Activated naive CD4-positive, alpha-beta T cell treated with anti-CD3 and anti-CD28 coated beads, Interleukin-2, amount 10 ng/mL, durations not matched to agents 7 days and 5 days (primary cell): ENCODE measurements at regions not wholly inside any gene's neighbourhood (a gene's known extent, or its start where the extent isn't known, plus 50 kb on each side); places are given as distances from the start of the nearest gene placed in this dataset.
"Not testable (repeated sequence)": the region's sequence is repeated elsewhere in the genome, so short reads cannot be mapped to it uniquely, and the experiment has no call there.

Experiments used
- CTCF ChIA-PET: fragments of 350-600 bp; sonication (Branson Sonifier 250); formaldehyde crosslinking; loops from one replicate; lab custom pipeline; 2021; ENCODE audit warnings: antibody characterized with exemption; lab: Charles Lee
- DNase-seq: peaks from one replicate; pipeline ENCODE4 v3.0.0-alpha.2; 2020
- H3K27ac Mint-ChIP-seq: one replicate; pipeline ENCODE4 v1.8.0; 2021; ENCODE audit warnings: mild to moderate bottlenecking, moderate library complexity, mixed read lengths
- H3K27me3 Mint-ChIP-seq: one replicate; pipeline ENCODE4 v1.8.0; 2021; ENCODE audit warnings: mild to moderate bottlenecking, mixed read lengths
- H3K36me3 Mint-ChIP-seq: one replicate; pipeline ENCODE4 v1.8.0; 2021; ENCODE audit warnings: mixed read lengths
- H3K4me1 Mint-ChIP-seq: one replicate; pipeline ENCODE4 v1.8.0; 2021; ENCODE audit warnings: mixed read lengths
- H3K4me3 Mint-ChIP-seq: one replicate; pipeline ENCODE4 v1.8.0; 2021; ENCODE audit warnings: mild to moderate bottlenecking, moderate library complexity, mixed read lengths
- H3K9me3 Mint-ChIP-seq: one replicate; pipeline ENCODE4 v1.8.0; 2021; ENCODE audit warnings: mixed read lengths

DNA sequence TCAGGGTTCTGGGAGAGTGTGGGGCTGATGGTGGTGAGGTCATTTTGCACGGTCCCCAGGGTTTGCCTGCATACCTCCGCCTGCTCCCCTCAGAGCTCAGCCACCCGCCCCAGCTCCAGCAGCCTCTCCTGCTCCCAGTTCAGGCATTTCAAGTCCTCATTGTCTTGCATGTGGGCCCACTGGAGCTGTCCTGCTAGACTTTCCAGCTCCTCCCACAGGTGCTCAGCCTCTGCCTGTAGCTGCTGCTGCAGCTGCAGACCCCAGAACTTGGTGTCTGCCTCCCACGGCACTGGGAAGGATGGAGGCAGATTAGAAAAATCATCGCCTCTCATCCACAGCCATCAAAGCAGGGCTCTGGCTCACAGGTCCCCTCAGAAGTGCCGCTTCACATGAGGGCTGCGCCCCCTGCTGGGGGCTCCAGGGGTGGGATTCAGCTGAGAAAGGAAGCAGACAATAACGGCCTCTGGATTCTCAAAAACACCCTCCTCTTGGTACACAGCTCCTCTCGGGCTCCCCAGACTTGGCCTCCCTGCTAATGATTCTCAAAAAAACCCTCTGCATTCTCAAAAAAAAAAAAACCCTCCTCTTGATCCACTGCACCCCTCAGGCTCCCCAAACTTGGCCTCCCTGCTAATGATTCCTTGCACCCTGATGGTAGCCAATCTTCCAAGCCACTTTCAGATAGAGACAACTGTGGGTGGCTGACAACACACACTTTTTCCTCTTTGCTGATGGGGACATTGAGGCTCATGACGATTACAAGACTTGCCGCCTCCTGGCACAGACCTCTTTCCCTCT is 89.3 kb upstream of the C2CD4B start:
- no peaks in the 10 kb centered on the region for H3K4me1 Mint-ChIP-seq
- peak; percentile 74 for DNase-seq
- H3K9me3 Mint-ChIP-seq, result no peaks in the 10 kb centered on the region
- no peak overlapping the region for H3K4me3 Mint-ChIP-seq
- CTCF ChIA-PET, result interaction anchor here (0.6 to 2.9 kb wide), 25 partner anchors 9 to 385 kb away, joined by 3 to 21 read pairs (median 4); partner anchors contain the start of gene VPS13C
- peaks cover 29% of the 10 kb centered on the region for H3K27me3 Mint-ChIP-seq
- no peak overlapping the region for H3K27ac Mint-ChIP-seq
- H3K36me3 Mint-ChIP-seq, result no peaks in the 10 kb centered on the region

- not testable (repeated sequence) for H3K27ac Mint-ChIP-seq, DNase-seq, H3K36me3 Mint-ChIP-seq, H3K9me3 Mint-ChIP-seq, H3K4me3 Mint-ChIP-seq, H3K4me1 Mint-ChIP-seq
- CTCF ChIA-PET, result interaction anchor here (1.0 kb wide), 1 partner anchor 179 kb away, joined by 4 read pairs; no protein-coding TSS in a partner anchor
- peaks cover 32% of the 10 kb centered on the region for H3K27me3 Mint-ChIP-seq
Observed at GRCh38 chr15:62256430-62256829, 91.3 kb upstream of the C2CD4B start.

- H3K9me3 Mint-ChIP-seq, result peaks cover 18% of the 10 kb centered on the region
- H3K27me3 Mint-ChIP-seq, result peaks cover 25% of the 10 kb centered on the region
- peaks cover 8% of the 10 kb centered on the region for H3K36me3 Mint-ChIP-seq
- DNase-seq, result no peak
- no peak overlapping the region for H3K27ac Mint-ChIP-seq
- CTCF ChIA-PET, result no interaction called here
- no peak overlapping the region for H3K4me3 Mint-ChIP-seq
- H3K4me1 Mint-ChIP-seq, result no peaks in the 10 kb centered on the region
Observed at GRCh38 chr15:62257996-62258521, 93.0 kb upstream of the C2CD4B start.

DNA sequence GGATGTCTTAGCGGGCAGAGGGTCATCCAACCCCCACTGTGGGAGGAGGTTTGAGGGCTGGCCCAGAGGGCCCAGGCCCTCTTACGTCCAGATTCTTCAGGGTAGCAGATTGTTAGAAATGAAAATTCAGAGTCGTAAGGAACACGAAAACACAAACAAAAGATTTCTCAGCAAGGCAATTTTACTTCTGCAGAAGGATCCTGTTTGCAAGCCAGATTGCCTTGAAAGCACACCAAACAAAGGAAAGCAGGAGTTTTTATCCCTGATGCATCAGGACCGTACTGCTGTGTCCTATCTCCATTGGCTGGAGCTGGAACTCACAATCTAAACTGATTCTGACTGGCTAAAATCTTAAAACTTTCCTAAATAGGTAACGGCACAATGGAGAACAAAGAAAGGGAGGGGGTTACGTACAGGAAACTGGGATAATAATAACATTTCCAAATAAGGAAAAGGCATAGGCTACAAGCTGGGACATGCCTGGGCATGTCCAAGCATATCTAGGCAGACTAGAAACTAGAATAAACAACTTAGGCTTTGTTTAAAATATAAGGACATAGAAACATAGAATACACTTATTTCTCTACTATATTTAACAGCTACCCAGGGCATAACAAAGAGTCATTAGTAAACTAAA is 97.3 kb upstream of the C2CD4B start:
- no peak for DNase-seq
- Mint-ChIP-seq H3K36me3 (peaks cover 8% of the 10 kb centered on the region), H3K4me3 (no peak overlapping the region), H3K27me3 (peaks cover 3% of the 10 kb centered on the region), H3K4me1 (no peaks in the 10 kb centered on the region), H3K27ac (no peak overlapping the region), H3K9me3 (peaks cover 28% of the 10 kb centered on the region)
- CTCF ChIA-PET, result interaction anchor here (0.6 kb wide), 2 partner anchors 188 to 669 kb away, joined by 3 to 5 read pairs; no protein-coding TSS in a partner anchor

- Mint-ChIP-seq H3K4me3 (no peak overlapping the region), H3K4me1 (no peaks in the 10 kb centered on the region), H3K36me3 (peaks cover 8% of the 10 kb centered on the region), H3K27ac (no peak overlapping the region), H3K27me3 (peaks cover 3% of the 10 kb centered on the region), H3K9me3 (peaks cover 39% of the 10 kb centered on the region)
- CTCF ChIA-PET, result interaction anchor here (0.8 kb wide), 1 partner anchor 10 kb away, joined by 5 read pairs; no protein-coding TSS in a partner anchor
- DNase-seq, result no peak
Observed at GRCh38 chr15:62264196-62264595, 99.1 kb upstream of the C2CD4B start.

- peaks cover 30% of the 10 kb centered on the region for H3K9me3 Mint-ChIP-seq
- DNase-seq, result no peak
- no peaks in the 10 kb centered on the region for H3K4me1 Mint-ChIP-seq
- CTCF ChIA-PET, result no interaction called here
- H3K27ac Mint-ChIP-seq, result no peak overlapping the region
- peaks cover 6% of the 10 kb centered on the region for H3K27me3 Mint-ChIP-seq
- no peak overlapping the region for H3K4me3 Mint-ChIP-seq
- no peaks in the 10 kb centered on the region for H3K36me3 Mint-ChIP-seq
Observed at GRCh38 chr15:62269504-62269903, 104.4 kb upstream of the C2CD4B start.

GRCh38 chr15:62270216-62270921 is 105.3 kb upstream of the C2CD4B start:
- CTCF ChIA-PET, result interaction anchor here (0.9 kb wide), 1 partner anchor 16 kb away, joined by 4 read pairs; no protein-coding TSS in a partner anchor
- Mint-ChIP-seq H3K27ac (no peak overlapping the region), H3K27me3 (peaks cover 6% of the 10 kb centered on the region), H3K4me3 (no peak overlapping the region), H3K9me3 (peaks cover 30% of the 10 kb centered on the region), H3K36me3 (no peaks in the 10 kb centered on the region), H3K4me1 (no peaks in the 10 kb centered on the region)
- DNase-seq, result no peak

DNA sequence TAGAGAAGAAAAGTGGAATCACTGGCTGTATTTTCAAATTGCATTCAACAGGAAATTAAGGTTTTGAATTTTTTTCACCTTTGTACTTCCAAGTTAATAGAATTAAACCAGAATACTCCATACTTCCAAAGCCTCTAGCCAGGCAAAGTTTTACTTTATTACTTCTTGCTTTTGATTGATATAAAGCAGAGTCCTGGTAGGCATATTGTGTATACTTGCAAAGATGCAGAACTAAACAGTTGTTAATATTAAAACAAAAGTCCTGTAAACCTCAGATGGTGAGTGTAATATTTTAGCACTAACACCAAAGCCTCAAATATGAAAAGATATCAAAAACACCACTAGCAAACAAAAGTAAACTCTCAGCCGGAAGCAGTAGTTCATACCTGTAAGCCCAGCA is 107.2 kb upstream of the C2CD4B start:
- H3K4me3 Mint-ChIP-seq, result no peak overlapping the region

DNA sequence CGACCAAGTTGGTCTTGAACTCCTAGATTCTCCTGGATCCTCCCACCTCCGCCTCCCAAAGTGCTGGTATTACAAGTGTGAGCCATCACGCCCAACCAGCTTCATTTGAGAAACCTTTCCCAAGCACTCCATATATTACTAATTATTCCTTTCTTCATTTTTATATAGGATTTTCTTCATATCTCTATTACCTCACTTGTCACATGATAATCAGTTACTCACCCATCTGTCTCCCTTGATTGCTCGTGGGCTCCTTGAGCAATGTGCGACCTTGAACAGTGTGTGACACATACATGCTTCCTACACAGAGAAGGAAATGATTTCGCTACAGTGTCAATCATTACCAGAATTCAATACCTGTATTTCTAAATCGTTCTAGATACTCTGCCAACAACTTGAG is 110.7 kb upstream of the C2CD4B start:
- no peaks in the 10 kb centered on the region for H3K36me3 Mint-ChIP-seq
- CTCF ChIA-PET, result no interaction called here
- no peak overlapping the region for H3K4me3 Mint-ChIP-seq
- no peaks in the 10 kb centered on the region for H3K4me1 Mint-ChIP-seq
- peaks cover 2% of the 10 kb centered on the region for H3K9me3 Mint-ChIP-seq
- H3K27ac Mint-ChIP-seq, result no peak overlapping the region
- peaks cover 9% of the 10 kb centered on the region for H3K27me3 Mint-ChIP-seq
- no peak for DNase-seq

More for the DNA sequence above, 107.2 kb upstream of the C2CD4B start:
- CTCF ChIA-PET, result no interaction called here
- Mint-ChIP-seq H3K9me3 (peaks cover 24% of the 10 kb centered on the region), H3K4me1 (no peaks in the 10 kb centered on the region), H3K27ac (no peak overlapping the region), H3K36me3 (no peaks in the 10 kb centered on the region), H3K27me3 (peaks cover 6% of the 10 kb centered on the region)
- DNase-seq, result no peak

DNA sequence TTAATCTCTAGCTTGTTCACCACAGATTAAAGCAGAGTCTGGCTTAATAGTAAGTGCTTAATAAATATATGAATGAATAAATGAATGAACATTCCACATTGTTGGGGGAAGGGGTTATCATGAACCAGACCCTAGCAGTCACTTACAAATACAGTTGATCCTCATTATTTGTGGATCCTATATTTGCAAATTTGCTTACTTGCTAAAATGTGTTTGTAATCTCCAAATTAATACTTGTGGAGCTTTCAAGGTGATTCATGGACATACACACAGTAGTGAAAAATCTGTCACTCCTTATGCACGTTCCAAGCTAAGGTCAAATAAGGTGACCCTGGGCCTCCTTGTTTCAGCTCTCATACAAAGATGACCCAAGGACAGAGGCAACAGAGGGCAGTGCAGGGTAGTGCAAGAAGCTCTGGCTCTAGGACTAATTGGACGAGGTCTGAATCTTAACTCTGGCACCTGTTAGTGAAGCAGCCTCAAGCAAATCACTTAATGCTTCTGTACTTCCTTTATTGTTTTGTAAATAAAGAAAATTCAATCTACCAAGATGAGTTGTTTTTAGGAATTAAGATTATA is 112.8 kb upstream of the C2CD4B start:
- CTCF ChIA-PET, result no interaction called here
- Mint-ChIP-seq H3K4me1 (no peaks in the 10 kb centered on the region), H3K27me3 (peaks cover 8% of the 10 kb centered on the region), H3K9me3 (no peaks in the 10 kb centered on the region), H3K36me3 (no peaks in the 10 kb centered on the region), H3K27ac (no peak overlapping the region), H3K4me3 (no peak overlapping the region)
- DNase-seq, result no peak

DNA sequence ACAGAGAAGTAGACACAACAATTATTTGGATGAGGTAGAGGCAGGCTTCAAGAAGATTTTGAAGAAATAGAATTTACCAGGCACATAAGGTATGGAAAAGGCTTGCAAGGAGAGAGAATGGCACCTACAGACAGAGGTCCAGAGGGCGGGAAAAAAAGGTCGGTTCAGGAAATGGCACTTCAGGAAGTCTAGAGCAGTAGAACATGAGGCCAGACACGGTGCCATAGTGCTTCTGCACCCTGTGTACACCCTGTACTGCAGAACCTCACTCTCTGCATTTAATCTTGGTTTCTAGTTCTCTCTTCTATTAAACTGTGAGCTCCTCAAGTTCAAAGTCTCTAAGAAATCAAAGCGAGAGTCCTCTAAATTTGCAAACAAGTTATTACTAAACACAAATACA is 113.4 kb upstream of the C2CD4B start:
- Mint-ChIP-seq H3K27me3 (peaks cover 3% of the 10 kb centered on the region), H3K36me3 (no peaks in the 10 kb centered on the region), H3K27ac (no peak overlapping the region), H3K9me3 (no peaks in the 10 kb centered on the region), H3K4me1 (no peaks in the 10 kb centered on the region), H3K4me3 (no peak overlapping the region)
- CTCF ChIA-PET, result no interaction called here
- DNase-seq, result no peak

- H3K36me3 Mint-ChIP-seq, result no peaks in the 10 kb centered on the region
- peaks cover 3% of the 10 kb centered on the region for H3K27me3 Mint-ChIP-seq
- no peak for DNase-seq
- H3K27ac Mint-ChIP-seq, result no peak overlapping the region
- CTCF ChIA-PET, result interaction anchor here (0.7 kb wide), 1 partner anchor 24 kb away, joined by 3 read pairs; no protein-coding TSS in a partner anchor
- H3K4me1 Mint-ChIP-seq, result no peaks in the 10 kb centered on the region
- no peak overlapping the region for H3K4me3 Mint-ChIP-seq
- no peaks in the 10 kb centered on the region for H3K9me3 Mint-ChIP-seq
Observed at GRCh38 chr15:62279041-62279440, 114.0 kb upstream of the C2CD4B start.

GRCh38 chr15:62280625-62281024 is 115.5 kb upstream of the C2CD4B start:
- Mint-ChIP-seq H3K4me3 (no peak overlapping the region), H3K27ac (no peak overlapping the region), H3K27me3 (peaks cover 3% of the 10 kb centered on the region), H3K9me3 (no peaks in the 10 kb centered on the region), H3K36me3 (no peaks in the 10 kb centered on the region), H3K4me1 (no peaks in the 10 kb centered on the region)
- no peak for DNase-seq
- CTCF ChIA-PET, result interaction anchor here (1.2 kb wide), 1 partner anchor 26 kb away, joined by 3 read pairs; no protein-coding TSS in a partner anchor

- H3K9me3 Mint-ChIP-seq, H3K4me3 Mint-ChIP-seq, H3K27me3 Mint-ChIP-seq, DNase-seq, H3K4me1 Mint-ChIP-seq, H3K27ac Mint-ChIP-seq, H3K36me3 Mint-ChIP-seq, CTCF ChIA-PET: not testable (repeated sequence)
Observed at GRCh38 chr15:62281801-62282200, 116.7 kb upstream of the C2CD4B start.
